H1 (cell line): ENCODE measurements at regions not wholly inside any gene's neighbourhood (a gene's known extent, or its start where the extent isn't known, plus 50 kb on each side); places are given as distances from the start of the nearest gene placed in this dataset.

ENCODE experiments used
- CTCF ChIA-PET: fragments of 300-600 bp; sonication (Branson Sonifier 250); formaldehyde crosslinking; loops from one replicate; lab custom pipeline; 2021; ENCODE audit not compliant: partially characterized antibody; lab: Charles Lee
- POLR2A ChIA-PET: fragments of 300-600 bp; sonication (Branson Sonifier 250); formaldehyde crosslinking; loops from one replicate; lab custom pipeline; 2021; ENCODE audit warnings: inconsistent platforms; ENCODE audit not compliant: partially characterized antibody; lab: Charles Lee
- DNase-seq, 2 experiments: peaks; one replicate each; pipeline versions ENCODE4 v3.0.0 to v3.0.0-alpha.2; 2010 to 2022; ENCODE audit warnings: low spot score in 2 of 2, low read depth in 1 of 2, mixed read lengths in 1 of 2
- FAIRE-seq: peaks from 2 replicates; lab custom pipeline; 2011; peaks lifted over from hg19 to GRCh38; lab: Jason Lieb, UNC
- H2AFZ ChIP-seq: 2 replicates; pipeline ENCODE4 v1.8.1; 2012; ENCODE audit warnings: low read length, inconsistent platforms
- H2AK5ac ChIP-seq: 2 replicates; pipeline ENCODE4 v1.6.1; 2013; ENCODE audit warnings: low read depth, low read length
- H2BK120ac ChIP-seq: replicated peaks from 2 replicates; pipeline ENCODE3; 2013; ENCODE audit warnings: low read depth, low read length, inconsistent platforms
- H2BK12ac ChIP-seq: 2 replicates; pipeline ENCODE4 v1.6.1; 2013; ENCODE audit warnings: low read depth, low read length
- H2BK15ac ChIP-seq: 2 replicates; pipeline ENCODE4 v1.6.1; 2013; ENCODE audit warnings: low read length
- H2BK20ac ChIP-seq: 2 replicates; pipeline ENCODE4 v1.6.1; 2013; ENCODE audit warnings: low read length
- H2BK5ac ChIP-seq: 2 replicates; pipeline ENCODE4 v1.6.1; 2013; ENCODE audit warnings: low read depth, low read length
- H3K14ac ChIP-seq: 2 replicates; pipeline ENCODE4 v1.6.1; 2013; ENCODE audit warnings: inconsistent platforms; ENCODE audit not compliant: insufficient read length
- H3K18ac ChIP-seq: 2 replicates; pipeline ENCODE4 v1.6.1; 2013; ENCODE audit warnings: low read length; ENCODE audit errors: extremely low read depth
- H3K23ac ChIP-seq: 2 replicates; pipeline ENCODE4 v1.6.1; 2013; ENCODE audit warnings: inconsistent platforms; ENCODE audit not compliant: insufficient read length
- H3K23me2 ChIP-seq: 2 replicates; pipeline ENCODE4 v1.6.1; 2013; ENCODE audit warnings: low read depth, low read length
- H3K27ac ChIP-seq: 2 replicates; pipeline ENCODE4 v1.6.1; 2011; ENCODE audit warnings: low read depth, low read length, inconsistent platforms
- H3K27me3 ChIP-seq, 4 experiments: replicated peaks in 1 of 4; 1 replicate in 1 of 4; 2 replicates in 3 of 4; pipeline versions ENCODE4 v1.6.1 to v1.8.1; 2011 to 2013; ENCODE audit warnings: low read length in 3 of 4, mild to moderate bottlenecking in 3 of 4, inconsistent platforms in 2 of 4, mixed read lengths in 2 of 4, moderate library complexity in 1 of 4; ENCODE audit not compliant: control insufficient read depth in 3 of 4, insufficient read depth in 3 of 4; ENCODE audit errors: extremely low read depth in 1 of 4
- H3K36me3 ChIP-seq, 4 experiments: 2 replicates each; pipeline versions ENCODE4 v1.6.1 to v1.8.1; 2011 to 2013; ENCODE audit warnings: mild to moderate bottlenecking in 4 of 4, low read length in 3 of 4, moderate library complexity in 2 of 4, control low read depth in 1 of 4, inconsistent platforms in 1 of 4; ENCODE audit not compliant: insufficient read depth in 4 of 4, control insufficient read depth in 2 of 4
- H3K4ac ChIP-seq: replicated peaks from 2 replicates; pipeline ENCODE3; 2013; ENCODE audit warnings: low read length, low read depth, mixed read lengths, inconsistent platforms; ENCODE audit not compliant: insufficient read length
- H3K4me1 ChIP-seq, 4 experiments: replicated peaks in 1 of 4; 1 replicate in 1 of 4; 2 replicates in 3 of 4; pipeline versions ENCODE4 v1.6.1 to v1.8.1; 2011 to 2013; ENCODE audit warnings: low read length in 3 of 4, inconsistent platforms in 2 of 4, mixed read lengths in 1 of 4; ENCODE audit not compliant: insufficient read depth in 4 of 4, control insufficient read depth in 3 of 4
- H3K4me2 ChIP-seq, 2 experiments: 2 replicates each; pipeline versions ENCODE4 v1.6.1 to v1.8.1; 2011 to 2013; ENCODE audit warnings: low read depth in 2 of 2, low read length in 2 of 2, control low read depth in 1 of 2, inconsistent platforms in 1 of 2, mild to moderate bottlenecking in 1 of 2; ENCODE audit not compliant: insufficient read depth in 1 of 2
- H3K4me3 ChIP-seq, 4 experiments: fragments of 200-600, 300-600 bp in 1 of 4; sonication (generic), shearing (Covaris generic), sonication (Bioruptor Twin) in 1 of 4; 2 replicates each; pipeline versions ENCODE4 v1.5.1 to v1.8.1; 2011 to 2016; ENCODE audit warnings: low read length in 4 of 4, low read depth in 3 of 4, control low read depth in 2 of 4, inconsistent platforms in 2 of 4, mild to moderate bottlenecking in 2 of 4, mixed read lengths in 1 of 4, moderate library complexity in 1 of 4; ENCODE audit not compliant: insufficient read depth in 2 of 4; ENCODE audit errors: extremely low read depth in 1 of 4
- H3K56ac ChIP-seq: replicated peaks from 2 replicates; pipeline ENCODE3; 2013; ENCODE audit warnings: low read depth, mild to moderate bottlenecking, mixed read lengths, low read length, inconsistent platforms; ENCODE audit not compliant: insufficient read length
- H3K79me1 ChIP-seq: 2 replicates; pipeline ENCODE4 v1.6.1; 2013; ENCODE audit warnings: low read depth, low read length, control low read depth
- H3K79me2 ChIP-seq, 2 experiments: 2 replicates each; pipeline versions ENCODE4 v1.6.1 to v1.8.1; 2012 to 2013; ENCODE audit warnings: low read length in 2 of 2, mild to moderate bottlenecking in 2 of 2, inconsistent platforms in 1 of 2; ENCODE audit not compliant: insufficient read depth in 2 of 2, control insufficient read depth in 1 of 2
- H3K9ac ChIP-seq, 4 experiments: replicated peaks in 1 of 4; 1 replicate in 1 of 4; 2 replicates in 3 of 4; pipeline versions ENCODE4 v1.6.1 to v1.8.1; 2011 to 2013; ENCODE audit warnings: low read depth in 3 of 4, low read length in 3 of 4, control low read depth in 2 of 4, mild to moderate bottlenecking in 2 of 4, moderate library complexity in 2 of 4, inconsistent platforms in 1 of 4; ENCODE audit errors: extremely low read depth in 1 of 4
- H3K9me3 ChIP-seq, 2 experiments: 2 replicates each; pipeline versions ENCODE4 v1.6.1 to v1.8.1; 2012 to 2013; ENCODE audit warnings: mild to moderate bottlenecking in 2 of 2, moderate library complexity in 2 of 2, control low read depth in 1 of 2, inconsistent platforms in 1 of 2, low read depth in 1 of 2, low read length in 1 of 2, mixed read lengths in 1 of 2; ENCODE audit not compliant: insufficient read depth in 2 of 2
- H4K20me1 ChIP-seq, 2 experiments: replicated peaks in 1 of 2; 2 replicates each; pipeline versions ENCODE3 to v1.8.1; 2011 to 2013; ENCODE audit warnings: inconsistent platforms in 2 of 2, low read length in 2 of 2, mild to moderate bottlenecking in 1 of 2; ENCODE audit not compliant: insufficient read depth in 2 of 2, control insufficient read depth in 1 of 2
- H4K5ac ChIP-seq: 2 replicates; pipeline ENCODE4 v1.6.1; 2013; ENCODE audit warnings: low read length, low read depth, mixed read lengths, inconsistent platforms; ENCODE audit not compliant: insufficient read length
- H4K8ac ChIP-seq: 2 replicates; pipeline ENCODE4 v1.8.0; 2013; ENCODE audit warnings: mild to moderate bottlenecking, moderate library complexity, low read length, inconsistent platforms; ENCODE audit not compliant: insufficient read depth; ENCODE audit errors: extremely low read depth
- H4K91ac ChIP-seq: replicated peaks from 2 replicates; pipeline ENCODE3; 2013; ENCODE audit warnings: low read length, mixed read lengths, inconsistent platforms; ENCODE audit not compliant: insufficient read length
- ASH2L ChIP-seq: fragments of 200-600, 300-600 bp; sonication (generic); IDR thresholded peaks from one replicate; pipeline ENCODE4 v1.7.1; 2017; ENCODE audit warnings: low read length
- ATF2 ChIP-seq: IDR thresholded peaks from 2 replicates; pipeline ENCODE4 v1.6.1; 2012; ENCODE audit warnings: low read length, inconsistent platforms
- CHD1 ChIP-seq: IDR thresholded peaks from 2 replicates; pipeline ENCODE4 v1.6.1; 2012; ENCODE audit warnings: low read depth, low read length, improper control_type of control experiment
- KDM1A ChIP-seq: fragments of 200-600, 300-600 bp; sonication (generic); IDR thresholded peaks from 2 replicates; pipeline ENCODE4 v1.7.1; 2016; ENCODE audit warnings: mild to moderate bottlenecking, low read length, borderline replicate concordance
- RNF2 ChIP-seq: fragments of 200-900, 300-1000 bp; sonication (generic); IDR thresholded peaks from 2 replicates; pipeline ENCODE4 v1.7.1; 2016; ENCODE audit warnings: borderline replicate concordance, low read depth, mild to moderate bottlenecking, antibody characterized with exemption, low read length; ENCODE audit not compliant: poor library complexity, severe bottlenecking; ENCODE audit errors: missing control alignments
- SP4 ChIP-seq: IDR thresholded peaks from 2 replicates; pipeline ENCODE4 v1.6.1; 2012; ENCODE audit warnings: low read length, inconsistent platforms
- TAF7 ChIP-seq: optimal IDR thresholded peaks from 2 replicates; pipeline ENCODE3; 2011; ENCODE audit warnings: low read depth, mild to moderate bottlenecking, inconsistent platforms, low read length, moderate library complexity, borderline replicate concordance
- TCF12 ChIP-seq: IDR thresholded peaks from 2 replicates; pipeline ENCODE4 v1.6.1; 2011; ENCODE audit warnings: low read depth, mild to moderate bottlenecking, low read length
- WGBS, 2 experiments: shearing (Covaris generic) in 1 of 2; methylation state at CpG; one replicate each; pipeline versions ENCODE4 v1.1.6 to v1.1.7; 2013 to 2015; ENCODE audit warnings: low lambda C conversion rate in 2 of 2, mixed read lengths in 2 of 2, inconsistent platforms in 1 of 2, low coverage in 1 of 2, missing lambda C conversion rate in 1 of 2; ENCODE audit not compliant: insufficient replicate concordance in 2 of 2, insufficient coverage in 1 of 2, insufficient read length in 1 of 2; ENCODE audit errors: extremely low coverage in 1 of 2, missing lambda C conversion rate in 1 of 2; 5-methylcytosine and 5-hydroxymethylcytosine counted together
- TF ChIP-seq, protein P1 (sequence below): IDR thresholded peaks from 2 replicates; pipeline ENCODE4 v1.6.1; 2012; ENCODE audit warnings: inconsistent platforms

DNA sequence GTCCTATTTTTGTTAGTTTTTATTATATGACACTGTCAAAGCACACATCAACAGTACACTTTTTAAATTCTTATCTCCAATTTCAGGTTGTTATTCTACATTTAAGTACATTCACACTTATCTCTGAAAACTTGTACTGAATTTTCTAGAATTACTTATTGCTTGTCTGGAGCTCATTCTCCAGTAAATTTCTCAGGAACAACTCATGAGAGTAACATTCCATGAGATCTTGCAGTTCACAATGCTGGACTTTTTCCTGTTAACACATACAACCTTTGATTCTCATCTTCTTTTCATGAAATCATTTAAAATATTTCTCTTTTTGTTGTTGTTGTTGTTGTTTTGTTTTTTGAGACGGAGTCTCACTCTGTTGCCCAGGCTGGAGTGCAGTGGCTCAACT is 320.9 kb upstream of the CAMK1G start:
- no peaks in the 10 kb centered on the region for H3K79me1 ChIP-seq
- no peaks in the 10 kb centered on the region for H3K23me2 ChIP-seq
- no peak overlapping the region for H2BK120ac ChIP-seq
- H2AK5ac ChIP-seq, result no peak overlapping the region
- no peak overlapping the region for H4K8ac ChIP-seq
- no peak overlapping the region for H4K91ac ChIP-seq
- no peak overlapping the region for H2BK5ac ChIP-seq
- no peak overlapping the region for H3K14ac ChIP-seq
- no peak overlapping the region for H3K4me3 ChIP-seq
- no peaks in the 10 kb centered on the region for H3K27me3 ChIP-seq
- no peaks in the 10 kb centered on the region for H3K4me1 ChIP-seq
- no peak overlapping the region for H3K27ac ChIP-seq
- no peaks in the 10 kb centered on the region; a peak in 1 of 8 replicates for H3K36me3 ChIP-seq
- POLR2A ChIA-PET, result no interaction called here
- H3K4me2 ChIP-seq, result no peak overlapping the region
- no peak overlapping the region for H2BK15ac ChIP-seq
- WGBS, 2 experiments, result 93% methylated on average over 1 of the region's 1 CpG; no CpG with 5 or more reads in 1 of the 2 experiments
- no peak overlapping the region for H4K5ac ChIP-seq
- no peaks in the 10 kb centered on the region for H4K20me1 ChIP-seq
- CTCF ChIA-PET, result interaction anchor here (1.4 to 2.0 kb wide), 3 partner anchors 11 to 60 kb away, joined by 3 to 6 read pairs (median 5); no protein-coding TSS in a partner anchor
- H3K18ac ChIP-seq, result no peak overlapping the region
- no peaks in the 10 kb centered on the region for H3K79me2 ChIP-seq
- no peak overlapping the region for H2BK20ac ChIP-seq
- peaks cover 16 to 19% of the 10 kb centered on the region in 2 experiments; a peak in 3 of 4 replicates for H3K9me3 ChIP-seq
- no peak overlapping the region for H3K23ac ChIP-seq
- TF ChIP-seq ATF2 (no peak), SP4 (no peak), RNF2 (no peak), TCF12 (no peak), TAF7 (no peak), CHD1 (no peak), KDM1A (no peak), ASH2L (no peak)
- TF ChIP-seq, protein P1, sequence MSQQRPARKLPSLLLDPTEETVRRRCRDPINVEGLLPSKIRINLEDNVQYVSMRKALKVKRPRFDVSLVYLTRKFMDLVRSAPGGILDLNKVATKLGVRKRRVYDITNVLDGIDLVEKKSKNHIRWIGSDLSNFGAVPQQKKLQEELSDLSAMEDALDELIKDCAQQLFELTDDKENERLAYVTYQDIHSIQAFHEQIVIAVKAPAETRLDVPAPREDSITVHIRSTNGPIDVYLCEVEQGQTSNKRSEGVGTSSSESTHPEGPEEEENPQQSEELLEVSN, result no peak
- TF ChIP-seq, all 59 proteins: peak for 0
- DNase-seq (no peak), FAIRE-seq (no peak)
- H2AFZ ChIP-seq, result no peak overlapping the region
- no peak overlapping the region for H3K56ac ChIP-seq
- no peak overlapping the region for H2BK12ac ChIP-seq
- H3K4ac ChIP-seq, result no peak overlapping the region
- no peak overlapping the region for H3K9ac ChIP-seq
